Breast epithelium (tissue), 4 donors: ENCODE measurements at regions not wholly inside any gene's neighbourhood (a gene's known extent, or its start where the extent isn't known, plus 50 kb on each side); places are given as distances from the start of the nearest gene placed in this dataset.
"Not testable (repeated sequence)": the region's sequence is repeated elsewhere in the genome, so short reads cannot be mapped to it uniquely, and the experiment has no call there.

ENCODE experiments used
- DNase-seq, 2 donors: peaks; one replicate each; pipeline ENCODE4 v3.0.0-alpha.2; 2019; ENCODE audit warnings: low spot score in 2 of 2
- H3K27ac ChIP-seq, 2 donors: fragments of 200-600 bp; sonication (generic) in 1 of 2; one replicate each; pipeline ENCODE4 v1.5.1; 2016 to 2019; ENCODE audit warnings: mild to moderate bottlenecking in 1 of 2
- H3K27me3 ChIP-seq, 2 donors: fragments of 200-600 bp; sonication (generic) in 1 of 2; one replicate each; pipeline versions ENCODE4 v1.5.1 to v1.6.0; 2017 to 2019; ENCODE audit warnings: control low read depth in 1 of 2, mild to moderate bottlenecking in 1 of 2
- H3K36me3 ChIP-seq: fragments of 200-600 bp; one replicate; pipeline ENCODE4 v1.5.1; 2019
- H3K4me1 ChIP-seq, 2 donors: fragments of 200-600 bp; sonication (generic); one replicate each; pipeline ENCODE4 v1.5.1; 2016 to 2019; ENCODE audit warnings: control low read depth in 1 of 2
- H3K4me3 ChIP-seq, 3 donors: fragments of 200-600 bp; sonication (generic); 1 replicate in 2 of 3; 2 replicates in 1 of 3; pipeline ENCODE4 v1.5.1; 2016 to 2019; ENCODE audit warnings: mild to moderate bottlenecking in 3 of 3, moderate library complexity in 2 of 3
- H3K9me3 ChIP-seq, 2 donors: fragments of 200-600 bp; sonication (generic) in 1 of 2; one replicate each; pipeline ENCODE4 v1.5.1; 2016 to 2019; ENCODE audit warnings: control low read depth in 1 of 2
- POLR2A ChIP-seq: fragments of 450-650 bp; IDR thresholded peaks from one replicate; pipeline ENCODE4 v1.6.1; 2016; ENCODE audit warnings: antibody characterized with exemption, mild to moderate bottlenecking, moderate library complexity
- POLR2AphosphoS5 ChIP-seq, 3 donors: sonication (generic); formaldehyde crosslinking; IDR thresholded peaks; one replicate each; pipeline ENCODE4 v1.6.1; 2017; ENCODE audit warnings: antibody characterized with exemption in 3 of 3
- intact Hi-C: fragments of 100-400 bp; cut with DNase I; formaldehyde crosslinking; loops from one replicate; pipeline ENCODE4 v1.15.1; 2023; ENCODE audit warnings: low total_unique reads
- TF ChIP-seq, protein P1 (sequence below), 3 donors: fragments of 450-650 bp; IDR thresholded peaks; one replicate each; pipeline ENCODE4 v1.5.1; 2016 to 2017; ENCODE audit warnings: antibody characterized with exemption in 3 of 3, mild to moderate bottlenecking in 3 of 3, moderate library complexity in 3 of 3

DNA sequence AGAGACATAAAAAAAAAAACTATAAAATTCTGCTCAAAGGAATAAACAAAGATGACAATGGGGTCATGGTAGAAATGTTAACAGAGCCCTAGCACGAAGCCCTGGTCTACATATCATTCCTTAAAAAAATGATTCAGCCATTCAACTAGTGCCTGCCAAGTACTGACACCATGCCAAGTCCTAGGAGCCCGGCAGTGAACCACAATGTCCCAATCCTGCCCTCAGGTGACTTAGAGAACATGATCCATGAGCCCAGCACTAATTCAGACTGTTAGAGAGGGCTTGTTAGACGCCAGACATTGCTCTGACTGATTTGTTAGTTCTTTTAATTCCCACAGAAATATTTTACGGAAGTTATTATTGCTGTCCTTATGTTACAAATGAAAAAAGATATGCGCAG is 67.3 kb upstream of the VWC2 start:
- Histone ChIP-seq H3K36me3 (no peaks in the 10 kb centered on the region), H3K4me1 (no peaks in the 10 kb centered on the region), H3K9me3 (peaks cover 0 to 2% of the 10 kb centered on the region in 2 donors), H3K4me3 (no peak overlapping the region), H3K27me3 (no peaks in the 10 kb centered on the region), H3K27ac (no peak overlapping the region)
- no peak for TF ChIP-seq POLR2A
- TF ChIP-seq, protein P1, sequence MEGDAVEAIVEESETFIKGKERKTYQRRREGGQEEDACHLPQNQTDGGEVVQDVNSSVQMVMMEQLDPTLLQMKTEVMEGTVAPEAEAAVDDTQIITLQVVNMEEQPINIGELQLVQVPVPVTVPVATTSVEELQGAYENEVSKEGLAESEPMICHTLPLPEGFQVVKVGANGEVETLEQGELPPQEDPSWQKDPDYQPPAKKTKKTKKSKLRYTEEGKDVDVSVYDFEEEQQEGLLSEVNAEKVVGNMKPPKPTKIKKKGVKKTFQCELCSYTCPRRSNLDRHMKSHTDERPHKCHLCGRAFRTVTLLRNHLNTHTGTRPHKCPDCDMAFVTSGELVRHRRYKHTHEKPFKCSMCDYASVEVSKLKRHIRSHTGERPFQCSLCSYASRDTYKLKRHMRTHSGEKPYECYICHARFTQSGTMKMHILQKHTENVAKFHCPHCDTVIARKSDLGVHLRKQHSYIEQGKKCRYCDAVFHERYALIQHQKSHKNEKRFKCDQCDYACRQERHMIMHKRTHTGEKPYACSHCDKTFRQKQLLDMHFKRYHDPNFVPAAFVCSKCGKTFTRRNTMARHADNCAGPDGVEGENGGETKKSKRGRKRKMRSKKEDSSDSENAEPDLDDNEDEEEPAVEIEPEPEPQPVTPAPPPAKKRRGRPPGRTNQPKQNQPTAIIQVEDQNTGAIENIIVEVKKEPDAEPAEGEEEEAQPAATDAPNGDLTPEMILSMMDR (IDR thresholded peaks at IDR 0.05) = no peak
- TF ChIP-seq POLR2AphosphoS5 (IDR thresholded peaks at IDR 0.05) = no peak
- DNase-seq = no peak
- intact Hi-C loops = no loop called here

DNA sequence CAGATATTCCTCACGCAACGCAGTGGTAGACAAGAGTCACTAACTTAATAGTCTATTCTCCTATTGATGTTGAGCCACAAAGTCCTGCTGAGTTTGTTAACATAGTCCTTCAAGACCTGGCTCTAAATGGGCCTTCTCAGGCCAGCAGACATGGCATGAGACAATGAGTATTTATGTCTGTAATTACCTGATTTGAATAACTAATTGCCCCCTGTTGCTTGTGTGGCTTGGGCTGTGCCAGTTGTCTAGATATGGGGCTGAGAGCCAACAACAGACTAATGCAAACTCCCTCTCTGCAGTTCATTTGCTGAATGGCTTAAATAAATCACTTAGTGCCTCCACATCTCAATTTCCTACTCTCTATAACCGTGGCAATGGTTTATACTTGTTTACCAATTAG is 65.5 kb upstream of the VWC2 start:
- TF ChIP-seq, protein P1 (IDR thresholded peaks at IDR 0.05) = no peak
- TF ChIP-seq POLR2A = no peak
- H3K36me3 ChIP-seq = no peaks in the 10 kb centered on the region
- no peak for DNase-seq
- H3K9me3 ChIP-seq = peaks cover 0 to 7% of the 10 kb centered on the region in 2 donors
- H3K27ac ChIP-seq = no peak overlapping the region
- no peaks in the 10 kb centered on the region for H3K27me3 ChIP-seq
- no peaks in the 10 kb centered on the region for H3K4me1 ChIP-seq
- intact Hi-C loops = no loop called here
- no peak overlapping the region for H3K4me3 ChIP-seq

DNA sequence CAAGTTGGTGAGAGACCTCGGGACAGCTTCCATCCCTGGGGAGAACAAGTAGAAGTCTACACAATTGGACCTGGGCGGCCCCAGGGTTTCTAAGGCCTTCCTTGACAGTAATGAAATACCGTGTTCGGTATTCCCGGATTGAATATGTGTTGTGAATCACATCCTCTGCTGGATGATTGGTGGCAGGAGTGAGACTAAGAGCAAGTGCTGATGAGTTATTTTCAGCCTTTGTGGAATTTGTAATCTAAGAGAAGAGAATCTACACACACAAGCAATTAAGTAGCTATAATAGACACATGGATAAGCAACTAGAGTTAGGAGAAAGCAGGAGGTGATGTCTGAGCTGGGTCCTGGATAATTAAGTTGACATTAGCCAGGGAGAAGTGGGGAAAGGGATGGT is 64.8 kb upstream of the VWC2 start:
- no peak for TF ChIP-seq POLR2A
- intact Hi-C loops = no loop called here
- H3K4me1 ChIP-seq = no peaks in the 10 kb centered on the region
- DNase-seq = no peak
- no peak overlapping the region for H3K4me3 ChIP-seq
- H3K36me3 ChIP-seq = no peaks in the 10 kb centered on the region
- peaks cover 0 to 7% of the 10 kb centered on the region in 2 donors for H3K9me3 ChIP-seq
- H3K27ac ChIP-seq = no peak overlapping the region
- H3K27me3 ChIP-seq = no peaks in the 10 kb centered on the region

DNA sequence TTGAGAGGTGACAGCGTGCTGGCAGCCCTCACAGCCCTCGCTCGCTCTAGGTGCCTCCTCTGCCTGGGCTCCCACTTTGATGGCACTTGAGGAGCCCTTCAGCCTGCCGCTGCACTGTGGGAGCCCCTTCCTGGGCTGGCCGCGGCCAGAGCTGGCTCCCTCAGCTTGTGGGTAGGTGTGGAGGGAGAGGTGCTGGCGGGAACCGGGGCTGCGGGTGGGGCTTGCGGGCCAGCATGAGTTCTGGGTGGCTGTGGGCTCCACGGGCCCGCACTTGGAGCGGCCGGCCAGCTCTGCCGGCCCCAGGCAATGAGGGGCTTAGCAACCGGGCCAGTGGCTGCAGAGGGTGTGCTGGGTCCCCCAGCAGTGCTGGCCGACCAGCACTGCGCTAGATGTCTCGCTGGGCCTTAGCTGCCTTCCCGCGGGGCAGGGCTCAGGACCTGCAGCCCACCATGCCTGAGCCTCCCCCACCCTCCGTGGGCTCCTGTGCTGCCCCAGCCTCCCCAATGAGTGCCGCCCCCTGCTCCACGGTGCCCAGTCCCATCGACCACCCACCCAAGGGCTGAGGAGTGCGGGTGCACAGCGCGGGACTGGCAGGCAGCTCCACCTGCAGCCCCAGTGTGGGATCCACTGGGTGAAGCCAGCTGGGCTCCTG is 62.2 kb upstream of the VWC2 start:
- intact Hi-C loops, H3K27me3 ChIP-seq, DNase-seq, H3K27ac ChIP-seq, H3K4me3 ChIP-seq, H3K9me3 ChIP-seq, H3K36me3 ChIP-seq, H3K4me1 ChIP-seq: not testable (repeated sequence)

DNA sequence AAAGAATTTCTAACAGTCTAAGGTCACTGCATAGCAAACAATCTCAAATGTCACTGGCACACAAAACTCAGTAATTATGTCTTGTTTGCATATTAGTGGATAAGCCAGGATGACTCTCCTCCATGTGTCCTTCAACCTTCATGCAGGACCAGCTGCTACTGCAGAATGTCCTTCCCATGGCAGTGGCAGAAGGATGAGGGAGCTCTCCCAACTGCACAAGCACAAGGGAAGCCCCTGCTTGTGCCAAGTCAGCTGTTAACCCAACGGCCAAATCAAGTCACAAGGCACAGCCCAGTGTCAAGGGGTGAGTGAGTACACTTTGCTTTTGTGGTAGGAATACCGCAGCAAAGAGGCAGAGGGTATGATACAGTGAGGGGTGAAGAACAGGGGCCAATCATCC is 59.3 kb upstream of the VWC2 start:
- H3K4me1 ChIP-seq = no peaks in the 10 kb centered on the region
- TF ChIP-seq, protein P1 (IDR thresholded peaks at IDR 0.05) = no peak
- TF ChIP-seq POLR2A = no peak
- TF ChIP-seq POLR2AphosphoS5 (IDR thresholded peaks at IDR 0.05) = no peak
- no peak overlapping the region for H3K4me3 ChIP-seq
- no peak for DNase-seq
- no peaks in the 10 kb centered on the region for H3K27me3 ChIP-seq
- H3K9me3 ChIP-seq = peaks cover 0 to 7% of the 10 kb centered on the region in 2 donors
- H3K27ac ChIP-seq = no peak overlapping the region
- intact Hi-C loops = no loop called here
- no peaks in the 10 kb centered on the region for H3K36me3 ChIP-seq

DNA sequence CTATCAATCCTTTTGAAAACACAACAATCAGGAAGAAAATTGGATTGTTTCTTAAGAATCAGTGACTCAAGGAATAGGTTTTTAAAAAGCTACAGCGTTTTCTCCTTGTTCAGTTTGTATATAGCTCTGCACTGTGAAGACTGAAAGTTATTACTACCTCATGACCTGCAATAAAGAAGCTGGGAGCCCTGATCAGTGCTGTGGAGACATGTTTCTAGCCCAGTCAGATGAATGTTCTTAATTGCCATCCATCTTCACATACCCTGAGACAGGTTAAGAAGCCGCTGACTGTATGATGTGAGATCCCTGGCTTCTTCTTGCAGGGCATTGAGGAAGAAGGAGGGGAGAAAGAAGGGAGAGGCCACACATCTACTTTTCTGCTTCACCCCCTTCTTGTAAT is 58.0 kb upstream of the VWC2 start:
- Histone ChIP-seq H3K27me3 (no peaks in the 10 kb centered on the region), H3K9me3 (peaks cover 0 to 7% of the 10 kb centered on the region in 2 donors), H3K27ac (no peak overlapping the region), H3K36me3 (no peaks in the 10 kb centered on the region), H3K4me3 (no peak overlapping the region), H3K4me1 (no peaks in the 10 kb centered on the region)
- TF ChIP-seq POLR2A (no peak), POLR2AphosphoS5 (IDR thresholded peaks at IDR 0.05) (no peak)
- TF ChIP-seq, protein P1 (IDR thresholded peaks at IDR 0.05) = no peak
- DNase-seq = no peak
- intact Hi-C loops = no loop called here
